ENCODE measurements at regions not wholly inside any gene's neighbourhood (a gene's known extent, or its start where the extent isn't known, plus 50 kb on each side); places are given as distances from the start of the nearest gene placed in this dataset.
"Not testable (repeated sequence)": the region's sequence is repeated elsewhere in the genome, so short reads cannot be mapped to it uniquely, and the experiment has no call there.

GRCh38 chr4:116101321-116101720, 984.1 kb downstream of the TRAM1L1 start:
- no peak for DNase-seq

- DNase-seq, result no peak
Measured at GRCh38 chr4:116099596-116099995, 985.8 kb downstream of the TRAM1L1 start.

DNA sequence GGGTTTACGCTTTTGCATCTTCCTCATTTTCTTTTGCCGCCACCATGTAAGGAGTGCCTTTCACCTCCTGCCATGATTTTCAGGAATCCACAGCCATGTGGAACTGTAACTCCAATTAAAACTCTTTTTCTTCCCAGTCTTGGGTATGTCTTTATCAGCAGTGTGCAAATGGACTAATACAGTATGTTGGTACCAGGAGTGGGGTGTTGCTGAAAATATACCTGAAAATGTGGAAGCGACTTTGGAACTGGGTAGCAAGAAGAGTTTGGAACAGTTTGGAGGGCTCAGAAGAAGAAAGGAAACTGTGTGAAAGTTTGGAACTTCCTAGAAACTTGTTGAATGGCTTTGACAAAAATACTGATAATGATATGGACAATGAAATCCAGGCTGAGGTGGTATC, 983.9 kb upstream of the NDST4 start:
- not testable (repeated sequence) for DNase-seq

DNA sequence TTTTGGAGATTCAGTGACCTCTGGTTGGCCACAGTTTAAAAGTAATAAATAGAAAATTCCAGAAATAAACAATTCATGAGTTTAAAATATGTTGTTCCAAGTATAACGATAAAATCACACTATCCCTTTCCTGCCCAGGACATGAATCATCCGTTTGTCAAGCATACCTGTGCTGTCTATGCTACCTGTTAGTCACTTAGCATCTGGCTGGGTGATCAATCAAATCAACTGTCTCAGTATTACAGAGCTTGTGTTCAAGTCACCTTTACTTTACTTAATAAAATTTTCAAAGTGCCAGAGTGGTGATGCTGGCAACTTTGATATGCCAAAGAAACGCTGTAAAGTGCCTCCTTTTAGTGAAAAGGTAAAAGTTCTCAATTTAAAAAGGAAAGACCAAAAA, 979.5 kb upstream of the NDST4 start:
- DNase-seq, result no peak

GRCh38 chr4:116088771-116089170, 975.4 kb upstream of the NDST4 start:
- DNase-seq, result no peak

DNA sequence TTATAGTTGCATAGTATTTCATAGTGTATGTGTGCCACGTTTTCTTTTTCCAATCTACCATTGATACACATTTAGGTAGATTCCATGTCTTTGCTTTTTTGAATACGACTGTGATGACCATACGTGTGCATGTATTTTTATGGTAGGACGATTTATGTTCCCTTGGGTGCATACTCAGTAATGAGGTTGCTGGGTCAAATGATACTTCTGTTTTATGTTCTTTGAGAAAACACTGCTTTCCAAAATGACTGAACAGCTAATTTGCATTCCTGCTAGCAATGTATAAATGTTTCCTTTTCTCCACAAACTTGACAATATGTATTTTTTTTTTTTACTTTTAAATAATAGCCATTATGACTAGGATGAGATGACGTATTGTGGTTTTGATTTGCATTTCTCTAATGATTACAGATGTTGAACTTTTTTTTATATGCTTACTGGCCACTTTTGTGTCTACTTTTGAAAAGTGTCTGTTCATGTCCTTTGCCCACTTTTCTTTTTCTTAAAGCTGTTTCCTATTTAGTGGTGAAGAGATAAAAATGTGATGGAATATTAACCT, 969.5 kb upstream of the NDST4 start:
- no peak for DNase-seq

- no peak for DNase-seq
Measured at GRCh38 chr4:116073051-116073450, 959.6 kb upstream of the NDST4 start.

GRCh38 chr4:116070283-116070682, 956.9 kb upstream of the NDST4 start:
- no peak for DNase-seq

- DNase-seq, result no peak
Measured at GRCh38 chr4:116066711-116067245, 953.4 kb upstream of the NDST4 start.

- DNase-seq, result no peak
Measured at GRCh38 chr4:116064331-116064730, 950.9 kb upstream of the NDST4 start.

- DNase-seq, result no peak
Measured at GRCh38 chr4:116059361-116059760, 945.9 kb upstream of the NDST4 start.

- DNase-seq, result no peak
Measured at GRCh38 chr4:116058129-116058528, 944.7 kb upstream of the NDST4 start.

GRCh38 chr4:116055857-116056827, 942.7 kb upstream of the NDST4 start:
- DNase-seq, result no peak

- no peak for DNase-seq
Measured at GRCh38 chr4:116027311-116027710, 913.9 kb upstream of the NDST4 start.

GRCh38 chr4:116024954-116025708, 911.7 kb upstream of the NDST4 start:
- DNase-seq, result no peak

- DNase-seq, result no peak
Measured at GRCh38 chr4:116023049-116023448, 909.6 kb upstream of the NDST4 start.

DNA sequence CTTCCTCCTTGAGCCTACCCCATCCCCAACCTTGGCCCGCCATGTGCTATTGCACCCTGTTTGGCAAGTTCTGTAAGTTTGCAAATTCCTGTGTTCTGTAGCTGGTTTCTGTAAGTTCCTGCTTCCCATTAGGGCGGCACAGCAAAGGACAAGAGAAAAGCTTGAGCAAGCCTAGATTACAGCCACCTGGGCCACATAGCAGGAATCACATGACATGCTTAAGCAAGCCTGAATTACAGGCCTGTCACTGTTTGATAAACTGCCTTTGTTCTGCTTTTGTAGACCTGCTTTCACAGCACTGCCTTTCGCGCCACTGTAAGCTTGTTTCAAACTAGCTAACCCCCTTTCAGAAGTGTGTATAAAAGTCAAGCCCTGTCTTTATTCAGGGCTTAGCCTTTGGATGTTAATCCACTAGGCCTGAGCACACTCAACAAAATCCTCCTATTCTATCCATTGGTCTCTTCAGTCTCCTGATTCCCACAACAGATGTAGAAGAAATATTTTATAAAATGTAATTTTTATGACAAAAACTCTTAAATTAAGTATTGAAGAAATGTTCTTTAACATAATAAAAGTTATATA, 906.8 kb upstream of the NDST4 start:
- no peak for DNase-seq

DNA sequence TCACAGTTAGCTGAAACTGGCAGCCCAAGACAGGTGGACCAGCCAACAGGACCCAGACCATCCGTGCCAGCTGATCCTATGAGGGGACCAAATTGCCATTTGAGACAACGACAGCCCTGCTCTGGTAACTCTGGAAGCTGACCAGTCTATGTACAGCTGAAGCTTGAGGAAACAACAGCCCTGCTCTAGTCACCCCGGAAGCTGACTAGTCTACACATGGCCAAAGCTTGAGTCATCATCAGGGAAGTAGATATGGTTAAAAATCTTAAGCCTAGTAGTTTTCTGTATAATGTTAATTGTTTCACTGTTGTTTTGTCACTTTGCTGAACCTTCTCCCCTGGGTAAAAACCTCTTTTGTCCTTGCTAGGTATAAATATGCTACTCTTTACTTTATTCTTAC, 905.4 kb upstream of the NDST4 start:
- DNase-seq, result no peak

GRCh38 chr4:116016201-116016600, 902.8 kb upstream of the NDST4 start:
- DNase-seq, result no peak

- DNase-seq, result no peak
Measured at GRCh38 chr4:116015549-116015948, 902.1 kb upstream of the NDST4 start.

- no peak for DNase-seq
Measured at GRCh38 chr4:116015062-116015461, 901.6 kb upstream of the NDST4 start.

GRCh38 chr4:116010923-116011322, 897.5 kb upstream of the NDST4 start:
- DNase-seq, result no peak

DNA sequence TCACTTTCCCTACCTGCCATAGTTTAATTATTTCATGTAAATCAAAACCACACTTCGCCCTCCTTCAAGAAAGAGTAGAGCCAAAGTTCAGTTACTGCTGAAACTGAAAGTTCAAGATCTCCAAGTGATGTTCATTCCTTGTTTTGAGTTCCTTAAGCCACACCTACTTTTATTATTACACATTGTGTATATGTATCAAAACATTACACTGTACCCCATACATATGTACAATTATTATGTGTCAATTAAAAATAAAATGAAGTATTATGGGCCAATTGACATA, 892.3 kb upstream of the NDST4 start:
- DNase-seq, result no peak

Measured in HCEC 1CT (cell line).